GM12878 (cell line): ENCODE measurements at regions not wholly inside any gene's neighbourhood (a gene's known extent, or its start where the extent isn't known, plus 50 kb on each side); places are given as distances from the start of the nearest gene placed in this dataset.

ENCODE experiments used
- ATAC-seq: fragments of 200-7000 bp; cut with Tn5 transposase; 3 replicates; pipeline ENCODE4 v1.9.1; 2020; ENCODE audit warnings: mild to moderate bottlenecking, moderate library complexity
- BruUV-seq: library from RNA; stranded (reverse); fragments of 400-500 nt; replicated peaks from 2 replicates; lab custom pipeline; 2021; lab: Mats Ljungman, UMichigan
- CTCF ChIA-PET: fragments of 300-600 bp; sonication (Branson Sonifier 250); formaldehyde crosslinking; extraction: SDS; loops from one replicate; lab custom pipeline; 2021; ENCODE audit warnings: inconsistent platforms; lab: Yijun Ruan, JAX
- POLR2A ChIA-PET: fragments of 350-600 bp; formaldehyde crosslinking; extraction: SDS; loops from one replicate; lab custom pipeline; 2021; ENCODE audit warnings: inconsistent platforms; lab: Charles Lee
- RAD21 ChIA-PET: fragments of 300-600 bp; sonication (Branson Sonifier 250); formaldehyde crosslinking; loops from one replicate; lab custom pipeline; 2023; ENCODE audit warnings: antibody characterized with exemption; ENCODE audit not compliant: unreplicated experiment; lab: Charles Lee
- SMC1A ChIA-PET: fragments of 300-600 bp; sonication (Branson Sonifier 250); formaldehyde crosslinking; loops from one replicate; lab custom pipeline; 2023; ENCODE audit not compliant: unreplicated experiment, uncharacterized antibody; lab: Charles Lee
- DNase-seq: peaks from one replicate; pipeline ENCODE4 v3.0.0-alpha.2; 2011; ENCODE audit warnings: low read depth, low spot score
- FAIRE-seq: peaks from 3 replicates; lab custom pipeline; 2011; peaks lifted over from hg19 to GRCh38; lab: Jason Lieb, UNC
- H2AFZ ChIP-seq: 2 replicates; pipeline ENCODE4 v1.6.0; 2011; ENCODE audit warnings: low read depth, low read length, control low read depth; ENCODE audit not compliant: control insufficient read depth
- H3K27ac ChIP-seq: 2 replicates; pipeline ENCODE4 v1.5.1; 2011; ENCODE audit warnings: control low read depth; ENCODE audit not compliant: control insufficient read depth, insufficient read depth
- H3K27me3 ChIP-seq, 2 experiments: replicated peaks in 1 of 2; 2 replicates each; pipeline versions ENCODE4 v1.6.0 to v1.6.1; 2011; ENCODE audit warnings: low read length in 1 of 2; ENCODE audit not compliant: control insufficient read depth in 2 of 2, insufficient read depth in 2 of 2
- H3K36me3 ChIP-seq, 2 experiments: 2 replicates each; pipeline ENCODE4 v1.5.1; 2011; ENCODE audit warnings: low read length in 1 of 2; ENCODE audit not compliant: control insufficient read depth in 2 of 2, insufficient read depth in 2 of 2
- H3K4me1 ChIP-seq: 2 replicates; pipeline ENCODE4 v1.6.1; 2011; ENCODE audit warnings: mild to moderate bottlenecking, low read length, moderate library complexity, mixed read lengths; ENCODE audit not compliant: control insufficient read depth, insufficient read depth
- H3K4me2 ChIP-seq: 2 replicates; pipeline ENCODE4 v1.6.0; 2011; ENCODE audit warnings: control low read depth; ENCODE audit not compliant: control insufficient read depth, insufficient read depth
- H3K4me3 ChIP-seq: fragments of 200-600 bp; sonication (generic); 2 replicates; pipeline ENCODE4 v1.5.1; 2016
- H3K79me2 ChIP-seq: 2 replicates; pipeline ENCODE4 v1.6.0; 2011; ENCODE audit warnings: low read length; ENCODE audit not compliant: control insufficient read depth, insufficient read depth
- H3K9ac ChIP-seq: 2 replicates; pipeline ENCODE4 v1.8.0; 2011; ENCODE audit warnings: low read length, control low read depth, mixed read lengths; ENCODE audit not compliant: control insufficient read depth, insufficient read depth
- H3K9me3 ChIP-seq: replicated peaks from 3 replicates; pipeline ENCODE4 v1.5.1; 2011; ENCODE audit warnings: mild to moderate bottlenecking, low read length; ENCODE audit not compliant: control insufficient read depth, insufficient read depth
- H4K20me1 ChIP-seq: 2 replicates; pipeline ENCODE4 v1.6.0; 2011; ENCODE audit not compliant: control insufficient read depth, insufficient read depth
- EED ChIP-seq: sonication (generic); IDR thresholded peaks from 2 replicates; pipeline ENCODE4 v1.6.1; 2016; ENCODE audit warnings: antibody characterized with exemption, low read depth
- ETV6 ChIP-seq, 2 experiments: fragments of 450-650 bp in 1 of 2; IDR thresholded peaks in 1 of 2; conservative IDR thresholded peaks in 1 of 2; 2 replicates each; pipeline ENCODE4 v1.6.1; 2014; ENCODE audit warnings: antibody characterized with exemption in 1 of 2, borderline replicate concordance in 1 of 2, low read depth in 1 of 2, mild to moderate bottlenecking in 1 of 2, moderate library complexity in 1 of 2
- MEF2B ChIP-seq: fragments of 450-650 bp; IDR thresholded peaks from 2 replicates; pipeline ENCODE4 v1.6.1; 2018; ENCODE audit warnings: mild to moderate bottlenecking, moderate library complexity; ENCODE audit not compliant: partially characterized antibody, poor library complexity, severe bottlenecking
- NFYA ChIP-seq: IDR thresholded peaks from 2 replicates; pipeline ENCODE4 v1.6.1; 2011; ENCODE audit warnings: low read depth, mild to moderate bottlenecking, low read length, improper control_type of control experiment, borderline replicate concordance
- PAX5 ChIP-seq: IDR thresholded peaks from 2 replicates; pipeline ENCODE4 v1.6.1; 2011; ENCODE audit warnings: low read depth, low read length, borderline replicate concordance
- RAD21 ChIP-seq: IDR thresholded peaks from 2 replicates; pipeline ENCODE4 v1.6.1; 2011; ENCODE audit warnings: mild to moderate bottlenecking, low read depth, low read length, moderate library complexity; ENCODE audit not compliant: insufficient read depth
- TARDBP ChIP-seq: IDR thresholded peaks from 2 replicates; pipeline ENCODE4 v1.6.1; 2016; ENCODE audit warnings: borderline replicate concordance
- TCF3 ChIP-seq: IDR thresholded peaks from 2 replicates; pipeline ENCODE4 v1.6.1; 2012; ENCODE audit warnings: low read depth, mild to moderate bottlenecking, low read length, borderline replicate concordance; ENCODE audit not compliant: insufficient read depth
- WGBS: methylation state at CpG from one replicate; pipeline ENCODE4 v1.1.6; 2016; ENCODE audit warnings: low lambda C conversion rate; ENCODE audit not compliant: insufficient replicate concordance, insufficient coverage; ENCODE audit errors: missing lambda C conversion rate; 5-methylcytosine and 5-hydroxymethylcytosine counted together
- in situ Hi-C: fragments of 300-500 bp; cut with MboI; formaldehyde crosslinking; loops from 9 replicates; pipeline ENCODE4 v1.14.3; 2018; ENCODE audit warnings: mixed read lengths
- intact Hi-C: fragments of 100-400 bp; cut with micrococcal nuclease; formaldehyde crosslinking; loops from one replicate; pipeline ENCODE4 v1.14.2; 2022; ENCODE audit not compliant: unreplicated experiment

DNA sequence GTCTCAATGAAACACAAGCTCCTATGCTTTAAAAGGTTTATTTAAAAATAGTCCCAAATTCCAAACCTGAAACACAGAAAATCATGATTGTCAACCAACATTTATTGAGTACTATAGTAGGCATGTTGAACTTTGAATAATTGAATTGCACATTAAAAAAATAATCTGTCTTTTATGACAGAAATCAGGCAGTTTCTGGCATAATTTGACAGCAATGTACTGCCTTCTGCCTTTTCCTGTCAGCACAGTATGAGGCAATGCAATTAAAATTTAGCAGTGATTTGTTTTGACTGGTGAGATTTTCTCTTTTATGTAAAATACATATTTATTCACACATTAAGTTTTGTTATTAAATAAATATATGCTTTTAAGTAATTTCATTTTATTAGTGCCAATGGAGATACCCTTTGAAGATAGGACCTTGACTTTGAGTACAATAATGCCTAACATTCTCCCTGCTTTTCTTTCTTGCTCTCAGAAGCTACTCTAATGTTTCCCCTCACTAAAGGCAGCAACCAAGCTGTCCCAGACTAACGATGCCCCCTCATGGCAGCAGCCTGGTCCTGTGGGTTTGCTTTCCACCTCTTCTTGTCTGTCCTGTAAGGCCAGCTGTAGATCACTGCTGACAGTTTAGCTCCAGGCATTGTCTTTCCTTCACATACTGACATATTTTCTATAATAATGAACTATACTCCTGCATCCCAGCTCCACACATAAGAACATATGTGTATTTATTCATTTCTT lies 346.7 kb downstream of the IL20RB start:
- DNase-seq (no peak), FAIRE-seq (no peak), ATAC-seq (no peak)
- no peaks in the 10 kb centered on the region for H3K9me3 ChIP-seq
- intact Hi-C loops, result no loop called here
- H3K36me3 ChIP-seq, result no peaks in the 10 kb centered on the region
- ChIA-PET POLR2A (no interaction called here), RAD21 (interaction anchor here (1.3 to 1.4 kb wide), 2 partner anchors 139 to 387 kb away, joined by 3 read pairs; no protein-coding TSS in a partner anchor), SMC1A (interaction anchor here (1.2 to 1.7 kb wide), 2 partner anchors 10 to 29 kb away, joined by 4 to 5 read pairs; no protein-coding TSS in a partner anchor), CTCF (interaction anchor here (1.1 kb wide), 1 partner anchor 10 kb away, joined by 3 read pairs; no protein-coding TSS in a partner anchor)
- no peaks in the 10 kb centered on the region for H3K79me2 ChIP-seq
- H3K27ac ChIP-seq, result no peak overlapping the region
- H4K20me1 ChIP-seq, result no peaks in the 10 kb centered on the region
- no peak overlapping the region for H3K4me2 ChIP-seq
- TF ChIP-seq RAD21, result 0 out of 2 replicates have a peak, but pooled peaks have one; percentile 10
- no peak for TF ChIP-seq TARDBP
- TF ChIP-seq ETV6 (conservative IDR thresholded peaks at IDR 0.05 in 1 of 2, IDR thresholded peaks at IDR 0.05 in 1 of 2; ENCODE audit: borderline replicate concordance in 1 of 2, low read depth in 1 of 2), result no peak
- no peak for TF ChIP-seq PAX5
- no peak for TF ChIP-seq TCF3
- no peak for TF ChIP-seq EED
- no peak for TF ChIP-seq NFYA
- no peak for TF ChIP-seq MEF2B
- in situ Hi-C loops, result no loop called here
- 0% methylated on average over 1 of the region's 1 CpG for WGBS
- no peak overlapping the region for H3K9ac ChIP-seq
- no peaks in the 10 kb centered on the region for H3K27me3 ChIP-seq
- H2AFZ ChIP-seq, result no peak overlapping the region
- no peaks in the 10 kb centered on the region for H3K4me1 ChIP-seq
- H3K4me3 ChIP-seq, result no peak overlapping the region
- no TSS peak for BruUV-seq
